Neuronal stem cell (in vitro differentiated cells): ENCODE measurements at regions not wholly inside any gene's neighbourhood (a gene's known extent, or its start where the extent isn't known, plus 50 kb on each side); places are given as distances from the start of the nearest gene placed in this dataset.
"Not testable (repeated sequence)": the region's sequence is repeated elsewhere in the genome, so short reads cannot be mapped to it uniquely, and the experiment has no call there.

Source experiments
- DNase-seq: peaks from one replicate; pipeline ENCODE4 v3.0.0-alpha.2; 2013; ENCODE audit warnings: low spot score
- H2AFZ ChIP-seq: one replicate; pipeline ENCODE4 v1.6.1; 2013; ENCODE audit warnings: mild to moderate bottlenecking, low read length, inconsistent platforms
- H2AK5ac ChIP-seq: 2 replicates; pipeline ENCODE4 v1.6.1; 2013; ENCODE audit warnings: low read depth, mild to moderate bottlenecking, inconsistent platforms, low read length, moderate library complexity, mixed read lengths
- H2BK120ac ChIP-seq: 2 replicates; pipeline ENCODE4 v1.6.1; 2013; ENCODE audit warnings: low read depth, mild to moderate bottlenecking, inconsistent platforms, low read length, moderate library complexity, mixed read lengths
- H2BK12ac ChIP-seq: one replicate; pipeline ENCODE4 v1.6.1; 2013; ENCODE audit warnings: low read length, inconsistent platforms
- H2BK15ac ChIP-seq: 2 replicates; pipeline ENCODE4 v1.6.1; 2013; ENCODE audit warnings: mild to moderate bottlenecking, low read length, inconsistent platforms, mixed read lengths
- H2BK5ac ChIP-seq: one replicate; pipeline ENCODE4 v1.6.1; 2013; ENCODE audit warnings: inconsistent platforms, mild to moderate bottlenecking, low read length, moderate library complexity
- H3K14ac ChIP-seq: one replicate; pipeline ENCODE4 v1.6.1; 2013; ENCODE audit warnings: low read length, inconsistent platforms
- H3K18ac ChIP-seq: 2 replicates; pipeline ENCODE4 v1.6.1; 2013; ENCODE audit warnings: low read length, inconsistent platforms
- H3K23ac ChIP-seq: 2 replicates; pipeline ENCODE4 v1.6.1; 2013; ENCODE audit warnings: low read depth, mild to moderate bottlenecking, mixed read lengths, low read length, inconsistent platforms; ENCODE audit not compliant: poor library complexity
- H3K27ac ChIP-seq: replicated peaks from 3 replicates; pipeline ENCODE4 v1.5.1; 2013; ENCODE audit warnings: low read length, inconsistent platforms
- H3K27me3 ChIP-seq, 3 experiments: 2 replicates each; pipeline ENCODE4 v1.6.1; 2013; ENCODE audit warnings: low read length in 3 of 3, mild to moderate bottlenecking in 2 of 3, inconsistent platforms in 1 of 3, low read depth in 1 of 3, mixed read lengths in 1 of 3, moderate library complexity in 1 of 3; ENCODE audit not compliant: control insufficient read depth in 3 of 3, insufficient read depth in 3 of 3
- H3K36me3 ChIP-seq, 2 donors: replicated peaks in 1 of 2; 2 replicates each; pipeline ENCODE4 v1.6.1; 2013; ENCODE audit warnings: low read length in 2 of 2; ENCODE audit not compliant: control insufficient read depth in 2 of 2, insufficient read depth in 2 of 2
- H3K4ac ChIP-seq: 2 replicates; pipeline ENCODE4 v1.6.1; 2013; ENCODE audit warnings: inconsistent platforms, mild to moderate bottlenecking, low read length, moderate library complexity
- H3K4me1 ChIP-seq, 2 donors: 1 replicate in 1 of 2; 2 replicates in 1 of 2; pipeline ENCODE4 v1.6.1; 2013; ENCODE audit warnings: low read length in 2 of 2, low read depth in 1 of 2; ENCODE audit not compliant: control insufficient read depth in 2 of 2, insufficient read depth in 1 of 2
- H3K4me2 ChIP-seq: one replicate; pipeline ENCODE4 v1.6.1; 2013; ENCODE audit warnings: mild to moderate bottlenecking, low read length, inconsistent platforms; ENCODE audit not compliant: insufficient read depth, poor library complexity, severe bottlenecking
- H3K4me3 ChIP-seq, 2 donors: 2 replicates each; pipeline ENCODE4 v1.5.1; 2013; ENCODE audit warnings: low read length in 2 of 2, mild to moderate bottlenecking in 2 of 2, inconsistent platforms in 1 of 2, moderate library complexity in 1 of 2
- H3K79me1 ChIP-seq: one replicate; pipeline ENCODE4 v1.6.1; 2013; ENCODE audit warnings: low read depth, mild to moderate bottlenecking, inconsistent platforms, low read length, moderate library complexity
- H3K9ac ChIP-seq: one replicate; pipeline ENCODE4 v1.6.1; 2013; ENCODE audit warnings: mild to moderate bottlenecking, low read depth, low read length, inconsistent platforms; ENCODE audit not compliant: poor library complexity
- H3K9me3 ChIP-seq, 2 donors: replicated peaks in 1 of 2; 2 replicates each; pipeline versions ENCODE3 to v1.6.1; 2013; ENCODE audit warnings: low read length in 2 of 2, mild to moderate bottlenecking in 2 of 2, inconsistent platforms in 1 of 2, low read depth in 1 of 2, mixed read lengths in 1 of 2, moderate library complexity in 1 of 2; ENCODE audit not compliant: control insufficient read depth in 2 of 2, insufficient read depth in 1 of 2
- H4K8ac ChIP-seq: one replicate; pipeline ENCODE4 v1.6.1; 2013; ENCODE audit warnings: low read depth, mild to moderate bottlenecking, inconsistent platforms, low read length, moderate library complexity
- H4K91ac ChIP-seq: one replicate; pipeline ENCODE4 v1.6.1; 2013; ENCODE audit warnings: low read length, low read depth, mild to moderate bottlenecking, inconsistent platforms; ENCODE audit not compliant: poor library complexity
- WGBS, 2 donors: extraction: QIAGEN DNeasy Blood & Tissue Kit; methylation state at CpG; one replicate each; pipeline ENCODE4 v1.1.7; 2013; ENCODE audit warnings: missing lambda C conversion rate in 2 of 2, mixed read lengths in 1 of 2; ENCODE audit not compliant: insufficient read length in 2 of 2, insufficient replicate concordance in 1 of 2; ENCODE audit errors: extremely low coverage in 2 of 2; 5-methylcytosine and 5-hydroxymethylcytosine counted together

DNA sequence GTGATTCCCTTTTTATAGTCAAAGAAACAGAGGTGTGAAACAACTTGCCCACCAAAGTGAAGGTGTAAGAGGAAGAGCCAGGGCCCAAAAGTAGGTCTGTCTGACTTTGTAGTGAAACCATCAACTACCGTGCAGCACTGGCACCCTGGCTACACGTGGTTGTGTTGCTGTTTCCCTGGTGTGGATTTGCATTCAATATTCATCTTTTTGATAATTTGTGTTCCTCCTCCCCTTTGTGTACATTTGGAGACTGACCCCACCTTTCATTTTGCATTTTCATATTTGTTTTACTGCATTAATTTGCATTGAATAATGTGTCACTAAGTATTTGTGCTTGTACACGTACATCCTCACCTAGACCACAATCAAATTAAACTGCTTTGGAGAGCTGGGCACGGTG lies 873.8 kb upstream of the WWC1 start:
- no peaks in the 10 kb centered on the region for H3K9me3 ChIP-seq
- H3K4me1 ChIP-seq, result peaks cover 2 to 5% of the 10 kb centered on the region in 2 donors
- H3K18ac ChIP-seq, result no peak overlapping the region
- H3K4me3 ChIP-seq, result no peak overlapping the region
- DNase-seq, result no peak
- H2AK5ac ChIP-seq, result no peak overlapping the region
- H4K91ac ChIP-seq, result no peak overlapping the region
- H4K8ac ChIP-seq, result no peak overlapping the region
- H3K27ac ChIP-seq, result no peak overlapping the region
- H2BK12ac ChIP-seq, result no peak overlapping the region
- H2AFZ ChIP-seq, result no peak overlapping the region
- H3K9ac ChIP-seq, result no peak overlapping the region
- H3K4me2 ChIP-seq, result no peak overlapping the region
- no peaks in the 10 kb centered on the region for H3K27me3 ChIP-seq
- no peak overlapping the region for H3K14ac ChIP-seq
- H3K4ac ChIP-seq, result no peak overlapping the region
- H2BK120ac ChIP-seq, result no peak overlapping the region
- H3K36me3 ChIP-seq, result no peaks in the 10 kb centered on the region
- WGBS, 2 donors, result no CpG with 5 or more reads among the region's 4 CpGs
- no peak overlapping the region for H2BK5ac ChIP-seq
- no peak overlapping the region for H2BK15ac ChIP-seq
- H3K23ac ChIP-seq, result no peak overlapping the region
- no peaks in the 10 kb centered on the region for H3K79me1 ChIP-seq

DNA sequence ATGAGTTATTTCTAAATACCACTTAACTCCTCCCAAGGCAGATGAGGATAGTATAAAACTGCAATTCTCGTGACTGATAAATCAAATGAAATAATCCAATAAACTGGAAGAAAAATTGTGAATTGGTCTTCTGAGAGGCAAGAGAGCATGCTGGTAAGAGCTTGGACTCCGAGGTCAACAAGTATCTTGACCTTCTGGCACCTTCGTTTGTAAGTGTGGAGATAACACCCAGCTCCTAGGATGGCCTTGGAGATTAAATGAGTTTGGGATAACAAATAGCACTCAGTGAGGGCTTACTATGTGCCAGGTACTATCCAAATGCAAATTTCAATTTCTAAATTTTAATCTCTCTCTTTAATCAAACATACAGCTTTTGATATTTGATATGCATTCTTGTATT lies 866.3 kb upstream of the WWC1 start:
- Histone ChIP-seq H3K27me3 (no peaks in the 10 kb centered on the region), H2BK5ac (no peak overlapping the region)

DNA sequence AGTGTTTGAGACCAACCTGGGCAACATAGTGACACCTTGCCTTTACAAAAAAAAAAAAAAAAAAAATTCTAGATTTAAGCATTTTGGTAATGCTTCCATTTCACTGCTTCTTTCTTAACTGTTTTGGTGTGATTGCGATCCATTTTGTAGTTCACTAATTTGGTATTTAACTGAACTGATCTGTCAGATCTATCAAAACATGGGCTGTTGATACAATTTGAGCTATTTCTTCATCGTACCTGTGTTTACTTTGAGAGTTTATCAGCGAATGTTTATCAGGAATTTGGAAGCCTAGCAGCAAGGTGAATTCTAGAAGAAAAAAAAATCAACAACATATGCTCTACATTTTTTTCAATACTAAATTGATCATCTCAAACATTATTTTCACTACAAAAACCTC lies 864.9 kb upstream of the WWC1 start:
- no CpG with 5 or more reads among the region's 3 CpGs for WGBS, 2 donors
- DNase-seq, result no peak
- H3K27ac ChIP-seq, result no peak overlapping the region
- H3K14ac ChIP-seq, result no peak overlapping the region
- H3K9ac ChIP-seq, result no peak overlapping the region
- H3K4me1 ChIP-seq, result peaks cover 4 to 30% of the 10 kb centered on the region in 2 donors
- no peak overlapping the region for H4K8ac ChIP-seq
- H3K27me3 ChIP-seq, result no peaks in the 10 kb centered on the region
- H3K9me3 ChIP-seq, result no peaks in the 10 kb centered on the region
- H3K4ac ChIP-seq, result no peak overlapping the region
- H4K91ac ChIP-seq, result no peak overlapping the region
- no peak overlapping the region for H3K4me2 ChIP-seq
- H2BK12ac ChIP-seq, result no peak overlapping the region
- no peak overlapping the region for H3K23ac ChIP-seq
- no peak overlapping the region for H2AK5ac ChIP-seq
- no peak overlapping the region for H3K18ac ChIP-seq
- H3K36me3 ChIP-seq, result no peaks in the 10 kb centered on the region
- no peak overlapping the region for H2BK120ac ChIP-seq
- H3K79me1 ChIP-seq, result no peaks in the 10 kb centered on the region
- H2BK5ac ChIP-seq, result no peak overlapping the region
- no peak overlapping the region for H2AFZ ChIP-seq
- no peak overlapping the region for H2BK15ac ChIP-seq
- no peak overlapping the region for H3K4me3 ChIP-seq

More for the DNA sequence above, 866.3 kb upstream of the WWC1 start:
- no peak overlapping the region for H2BK12ac ChIP-seq
- H3K23ac ChIP-seq, result no peak overlapping the region
- no peak overlapping the region for H2AK5ac ChIP-seq
- no peak overlapping the region for H4K8ac ChIP-seq
- H3K14ac ChIP-seq, result no peak overlapping the region
- H3K9me3 ChIP-seq, result no peaks in the 10 kb centered on the region
- no peak overlapping the region for H3K4me3 ChIP-seq
- H3K4me1 ChIP-seq, result peaks cover 4 to 30% of the 10 kb centered on the region in 2 donors
- no peak for DNase-seq
- H3K4me2 ChIP-seq, result no peak overlapping the region
- H3K27ac ChIP-seq, result no peak overlapping the region
- no peaks in the 10 kb centered on the region for H3K36me3 ChIP-seq
- H3K18ac ChIP-seq, result no peak overlapping the region
- no peak overlapping the region for H2BK15ac ChIP-seq
- no CpG with 5 or more reads among the region's 3 CpGs for WGBS, 2 donors
- no peak overlapping the region for H4K91ac ChIP-seq
- no peak overlapping the region for H2BK120ac ChIP-seq
- no peak overlapping the region for H2AFZ ChIP-seq
- no peaks in the 10 kb centered on the region for H3K79me1 ChIP-seq
- no peak overlapping the region for H3K9ac ChIP-seq
- H3K4ac ChIP-seq, result no peak overlapping the region

DNA sequence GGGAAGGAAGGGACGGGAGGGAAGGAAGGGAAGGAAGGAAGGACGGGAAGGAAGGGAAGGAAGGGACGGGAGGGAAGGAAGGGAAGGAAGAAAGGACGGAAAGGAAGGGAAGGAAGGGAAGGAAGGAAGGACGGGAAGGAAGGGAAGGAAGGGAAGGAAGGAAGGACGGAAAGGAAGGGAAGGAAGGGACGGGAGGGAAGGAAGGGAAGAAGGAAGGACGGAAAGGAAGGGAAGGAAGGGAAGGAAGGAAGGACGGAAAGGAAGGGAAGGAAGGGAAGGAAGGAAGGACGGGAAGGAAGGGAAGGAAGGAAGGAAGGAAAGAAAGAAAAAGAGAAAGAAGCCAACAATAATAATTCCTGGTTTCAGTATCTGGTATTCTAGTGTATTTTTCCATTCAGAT lies 863.8 kb upstream of the WWC1 start:
- H3K36me3 ChIP-seq, H3K14ac ChIP-seq, H2BK120ac ChIP-seq, H4K91ac ChIP-seq, H2AK5ac ChIP-seq, H3K9ac ChIP-seq, H2BK15ac ChIP-seq, H3K27me3 ChIP-seq, H2AFZ ChIP-seq, DNase-seq, H3K9me3 ChIP-seq, H3K18ac ChIP-seq, H3K27ac ChIP-seq, H3K23ac ChIP-seq, H2BK5ac ChIP-seq, H4K8ac ChIP-seq, H3K79me1 ChIP-seq, H2BK12ac ChIP-seq, H3K4me2 ChIP-seq, H3K4ac ChIP-seq: not testable (repeated sequence)
- H3K4me3 ChIP-seq, result peak overlapping the region in 1 of 2 donors; percentile 18
- H3K4me1 ChIP-seq, result peaks cover 2 to 26% of the 10 kb centered on the region in 2 donors
- 100% methylated on average over 2 of the region's 10 CpGs; no CpG with 5 or more reads in 1 of the 2 donors for WGBS, 2 donors
